RWPE2 (cell line): ENCODE measurements at regions not wholly inside any gene's neighbourhood (a gene's known extent, or its start where the extent isn't known, plus 50 kb on each side); places are given as distances from the start of the nearest gene placed in this dataset.
A peak's percentile ranks its signal among the peaks of the same experiment; 100 is the strongest.

Source experiments
- ATAC-seq: fragments of 200-7000 bp; cut with Tn5 transposase; 3 replicates; pipeline ENCODE4 v1.9.1; 2021; ENCODE audit warnings: low read depth
- DNase-seq: peaks from one replicate; pipeline ENCODE4 v3.0.0-alpha.2; 2020; ENCODE audit warnings: low spot score
- H3K27ac ChIP-seq: fragments of 450-650 bp; 2 replicates; pipeline ENCODE4 v1.5.1; 2017; ENCODE audit warnings: mild to moderate bottlenecking; ENCODE audit not compliant: poor library complexity, severe bottlenecking
- H3K27me3 ChIP-seq: fragments of 250-450 bp; sonication (Bioruptor Pico); 2 replicates; pipeline ENCODE4 v1.5.1; 2021; ENCODE audit warnings: mild to moderate bottlenecking, moderate library complexity; ENCODE audit not compliant: insufficient read depth, poor library complexity, severe bottlenecking
- H3K36me3 ChIP-seq: fragments of 250-450 bp; sonication (Bioruptor Pico); 2 replicates; pipeline ENCODE4 v1.5.1; 2020; ENCODE audit warnings: low read depth, mild to moderate bottlenecking, moderate library complexity
- H3K4me1 ChIP-seq: fragments of 250-450 bp; sonication (Bioruptor Pico); 2 replicates; pipeline ENCODE4 v1.5.1; 2021; ENCODE audit warnings: mild to moderate bottlenecking, moderate library complexity; ENCODE audit not compliant: insufficient read depth, poor library complexity, severe bottlenecking
- H3K4me3 ChIP-seq: fragments of 250-450 bp; sonication (Bioruptor Pico); 2 replicates; pipeline ENCODE4 v1.5.1; 2021; ENCODE audit warnings: mild to moderate bottlenecking, moderate library complexity; ENCODE audit not compliant: severe bottlenecking
- H3K9me3 ChIP-seq: fragments of 250-450 bp; sonication (Bioruptor Pico); 2 replicates; pipeline ENCODE4 v1.5.1; 2021; ENCODE audit warnings: mild to moderate bottlenecking, moderate library complexity; ENCODE audit not compliant: severe bottlenecking
- TF ChIP-seq, protein P1 (sequence below): fragments of 450-650 bp; IDR thresholded peaks from one replicate; pipeline ENCODE4 v1.5.1; 2017; ENCODE audit warnings: mild to moderate bottlenecking, moderate library complexity; ENCODE audit not compliant: poor library complexity, severe bottlenecking

DNA sequence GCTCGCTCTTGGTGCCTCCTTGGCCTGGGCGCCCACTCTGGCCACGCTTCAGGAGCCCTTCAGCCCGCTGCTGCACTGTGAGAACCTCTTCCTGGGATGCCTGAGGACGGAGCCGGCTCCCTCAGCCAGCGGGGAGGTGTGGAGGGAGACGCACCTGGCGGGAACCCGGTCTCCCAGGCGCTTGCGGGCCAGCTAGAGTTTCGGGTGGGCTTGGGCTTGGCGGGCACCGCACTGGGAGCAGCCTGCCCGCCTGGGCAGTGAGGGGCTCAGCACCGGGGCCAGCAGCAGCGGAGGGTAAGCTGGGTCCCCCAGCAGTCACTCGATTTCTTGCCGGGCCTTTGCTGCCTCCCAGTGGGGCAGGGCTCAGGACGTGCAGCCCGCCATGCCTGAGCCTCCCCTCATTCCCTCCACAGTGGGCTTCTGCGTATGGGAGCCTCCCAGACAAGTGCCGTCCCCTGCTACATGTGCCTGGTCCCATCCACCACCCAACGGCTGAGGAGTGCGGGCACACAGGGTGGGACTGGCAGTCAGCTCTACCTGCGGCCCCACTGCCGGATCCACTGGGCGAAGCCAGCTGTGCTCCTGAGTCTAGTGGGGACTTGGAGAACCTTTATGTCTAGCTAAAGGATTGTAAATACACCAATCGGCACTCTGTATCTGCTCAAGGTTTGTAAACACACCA lies 708.7 kb downstream of the VGLL3 start:
- H3K4me3 ChIP-seq = no peak overlapping the region
- H3K36me3 ChIP-seq = no peaks in the 10 kb centered on the region
- TF ChIP-seq, protein P1, sequence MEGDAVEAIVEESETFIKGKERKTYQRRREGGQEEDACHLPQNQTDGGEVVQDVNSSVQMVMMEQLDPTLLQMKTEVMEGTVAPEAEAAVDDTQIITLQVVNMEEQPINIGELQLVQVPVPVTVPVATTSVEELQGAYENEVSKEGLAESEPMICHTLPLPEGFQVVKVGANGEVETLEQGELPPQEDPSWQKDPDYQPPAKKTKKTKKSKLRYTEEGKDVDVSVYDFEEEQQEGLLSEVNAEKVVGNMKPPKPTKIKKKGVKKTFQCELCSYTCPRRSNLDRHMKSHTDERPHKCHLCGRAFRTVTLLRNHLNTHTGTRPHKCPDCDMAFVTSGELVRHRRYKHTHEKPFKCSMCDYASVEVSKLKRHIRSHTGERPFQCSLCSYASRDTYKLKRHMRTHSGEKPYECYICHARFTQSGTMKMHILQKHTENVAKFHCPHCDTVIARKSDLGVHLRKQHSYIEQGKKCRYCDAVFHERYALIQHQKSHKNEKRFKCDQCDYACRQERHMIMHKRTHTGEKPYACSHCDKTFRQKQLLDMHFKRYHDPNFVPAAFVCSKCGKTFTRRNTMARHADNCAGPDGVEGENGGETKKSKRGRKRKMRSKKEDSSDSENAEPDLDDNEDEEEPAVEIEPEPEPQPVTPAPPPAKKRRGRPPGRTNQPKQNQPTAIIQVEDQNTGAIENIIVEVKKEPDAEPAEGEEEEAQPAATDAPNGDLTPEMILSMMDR = no peak
- H3K27ac ChIP-seq = no peak overlapping the region
- H3K4me1 ChIP-seq = no peaks in the 10 kb centered on the region
- no peaks in the 10 kb centered on the region for H3K9me3 ChIP-seq
- DNase-seq (peak; percentile 29), ATAC-seq (no peak)
- no peaks in the 10 kb centered on the region for H3K27me3 ChIP-seq

DNA sequence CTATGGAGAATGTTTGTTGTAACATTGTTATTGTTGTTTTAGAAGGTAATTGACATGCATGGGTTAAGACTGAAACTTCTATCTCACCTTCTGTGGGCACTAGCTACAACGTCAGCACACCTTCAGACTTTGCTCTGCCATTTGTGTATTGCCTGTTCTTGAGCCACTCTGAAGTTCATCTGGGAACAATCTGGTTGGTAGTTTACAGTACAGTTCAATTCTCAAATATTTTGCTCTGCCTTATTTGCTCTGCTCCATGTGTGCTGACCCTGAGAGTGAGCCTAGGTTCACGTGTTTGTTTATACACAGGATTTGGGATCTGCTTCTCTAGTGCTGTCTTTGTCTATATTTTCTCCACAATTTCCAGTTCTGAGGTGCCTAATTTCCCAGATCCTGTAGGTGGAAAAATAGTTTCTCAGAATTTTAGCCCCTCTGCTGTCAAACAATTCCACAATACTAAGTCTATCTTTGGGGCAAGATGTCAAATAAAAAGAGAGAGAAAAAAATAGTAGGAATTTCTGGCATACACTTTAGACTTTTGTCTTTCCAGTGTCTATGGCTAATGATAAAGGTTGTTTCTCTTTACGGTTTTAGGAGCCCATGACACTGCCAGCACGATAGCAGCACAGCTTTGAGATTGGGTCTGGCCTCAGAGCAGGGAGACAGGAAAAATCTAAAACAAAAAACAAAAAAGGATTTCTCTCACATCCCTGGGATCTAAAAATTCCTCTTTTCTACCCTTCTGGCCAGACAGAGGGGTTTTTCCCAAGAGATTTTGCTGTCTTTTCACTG lies 721.4 kb downstream of the VGLL3 start:
- peaks cover 2% of the 10 kb centered on the region for H3K9me3 ChIP-seq
- H3K27me3 ChIP-seq = peaks cover 23% of the 10 kb centered on the region
- DNase-seq = no peak
- TF ChIP-seq, protein P1 = no peak
- H3K4me3 ChIP-seq = no peak overlapping the region
- no peaks in the 10 kb centered on the region for H3K4me1 ChIP-seq
- no peak overlapping the region for H3K27ac ChIP-seq
- H3K36me3 ChIP-seq = no peaks in the 10 kb centered on the region
- no peak for ATAC-seq

DNA sequence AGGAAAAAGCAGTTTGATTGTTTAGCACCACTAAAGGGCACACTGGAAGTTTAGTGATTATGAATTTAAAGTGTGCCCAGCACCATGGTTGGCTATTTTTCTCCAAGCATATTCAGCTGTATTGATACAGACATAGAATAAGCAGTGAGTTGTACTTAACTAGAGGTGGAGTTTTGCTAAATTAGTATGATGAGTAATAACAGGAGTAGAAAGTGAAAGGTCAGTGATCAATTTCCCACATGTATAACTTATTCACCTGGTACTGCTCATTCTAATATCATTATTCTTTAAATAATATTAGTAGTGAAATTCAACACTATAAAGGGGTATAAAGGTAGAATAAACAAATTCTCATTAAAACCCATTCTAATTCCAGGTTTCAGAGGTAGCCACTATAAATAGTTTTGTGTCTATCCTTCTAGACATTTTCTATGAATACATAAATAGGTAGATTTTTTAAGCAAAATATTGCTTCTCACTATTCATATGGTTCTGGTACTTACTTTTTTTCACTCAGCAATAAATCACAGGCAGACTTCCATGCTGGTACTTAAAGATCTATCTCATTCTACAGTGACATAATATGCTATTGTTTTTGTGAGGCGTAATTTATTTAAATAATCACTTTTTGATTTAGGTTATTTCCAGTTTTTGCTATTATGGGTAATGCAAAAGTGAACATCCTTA lies 732.9 kb downstream of the VGLL3 start:
- DNase-seq = no peak
- H3K4me3 ChIP-seq = no peak overlapping the region

DNA sequence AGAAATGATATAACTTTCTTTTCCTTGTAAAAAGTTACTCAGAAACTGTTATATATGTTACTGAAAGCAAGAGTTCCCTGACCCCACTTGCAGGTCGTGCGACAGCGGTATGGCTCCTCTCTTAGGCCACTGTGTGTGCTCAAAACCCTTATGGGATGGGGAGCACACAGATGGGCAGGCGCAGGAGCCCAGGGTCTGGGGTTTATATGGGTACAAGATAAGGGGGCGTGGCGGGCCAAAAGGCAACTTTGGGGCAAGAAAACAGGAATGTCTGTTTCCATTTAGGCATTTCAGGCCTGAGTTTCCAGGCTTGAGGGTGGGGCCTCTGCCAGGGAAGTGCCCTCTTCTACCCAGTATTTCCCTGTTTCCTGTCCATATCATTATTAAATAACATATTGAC lies 736.5 kb downstream of the VGLL3 start:
- TF ChIP-seq, protein P1 = no peak
- DNase-seq (no peak), ATAC-seq (no peak)
- H3K27me3 ChIP-seq = no peaks in the 10 kb centered on the region
- no peaks in the 10 kb centered on the region for H3K36me3 ChIP-seq
- H3K27ac ChIP-seq = no peak overlapping the region
- no peaks in the 10 kb centered on the region for H3K4me1 ChIP-seq
- H3K9me3 ChIP-seq = no peaks in the 10 kb centered on the region
- no peak overlapping the region for H3K4me3 ChIP-seq

More for the DNA sequence above, 732.9 kb downstream of the VGLL3 start:
- no peaks in the 10 kb centered on the region for H3K9me3 ChIP-seq
- H3K27me3 ChIP-seq = no peaks in the 10 kb centered on the region
- TF ChIP-seq, protein P1 = no peak
- H3K27ac ChIP-seq = no peak overlapping the region
- no peaks in the 10 kb centered on the region for H3K4me1 ChIP-seq
- no peak for ATAC-seq
- no peaks in the 10 kb centered on the region for H3K36me3 ChIP-seq
